Lower lobe of right lung (tissue), 2 donors: ENCODE measurements at regions not wholly inside any gene's neighbourhood (a gene's known extent, or its start where the extent isn't known, plus 50 kb on each side); places are given as distances from the start of the nearest gene placed in this dataset.

ENCODE experiments used
- ATAC-seq, 2 donors: fragments of 200-7000 bp; cut with Tn5 transposase; one replicate each; pipeline ENCODE4 v1.9.1; 2020 to 2022; ENCODE audit warnings: mild to moderate bottlenecking in 2 of 2, moderate library complexity in 2 of 2
- DNase-seq: peaks from one replicate; pipeline ENCODE4 v3.0.0-alpha.2; 2020
- H3K27ac ChIP-seq: fragments of 200-600 bp; one replicate; pipeline ENCODE4 v1.8.0; 2022
- H3K27me3 ChIP-seq: fragments of 200-600 bp; one replicate; pipeline ENCODE4 v1.8.0; 2022; ENCODE audit warnings: low read depth
- H3K36me3 ChIP-seq: fragments of 200-600 bp; one replicate; pipeline ENCODE4 v1.8.0; 2022; ENCODE audit warnings: mild to moderate bottlenecking
- H3K4me1 ChIP-seq: fragments of 200-600 bp; one replicate; pipeline ENCODE4 v1.8.0; 2022
- H3K4me3 ChIP-seq: fragments of 200-600 bp; one replicate; pipeline ENCODE4 v1.8.0; 2022; ENCODE audit warnings: mild to moderate bottlenecking
- H3K9me3 ChIP-seq: fragments of 200-600 bp; one replicate; pipeline ENCODE4 v1.8.0; 2022
- intact Hi-C: fragments of 100-400 bp; cut with DNase I; formaldehyde crosslinking; loops from one replicate; pipeline ENCODE4 v1.11.0; 2022
- TF ChIP-seq, protein P1 (sequence below): fragments of 200-600 bp; IDR thresholded peaks from one replicate; pipeline ENCODE4 v1.8.0; 2022; ENCODE audit warnings: antibody characterized with exemption, mild to moderate bottlenecking
- donor health status: DM: no; HTN: yes; CAD: no; lungs with severe emphysema.

DNA sequence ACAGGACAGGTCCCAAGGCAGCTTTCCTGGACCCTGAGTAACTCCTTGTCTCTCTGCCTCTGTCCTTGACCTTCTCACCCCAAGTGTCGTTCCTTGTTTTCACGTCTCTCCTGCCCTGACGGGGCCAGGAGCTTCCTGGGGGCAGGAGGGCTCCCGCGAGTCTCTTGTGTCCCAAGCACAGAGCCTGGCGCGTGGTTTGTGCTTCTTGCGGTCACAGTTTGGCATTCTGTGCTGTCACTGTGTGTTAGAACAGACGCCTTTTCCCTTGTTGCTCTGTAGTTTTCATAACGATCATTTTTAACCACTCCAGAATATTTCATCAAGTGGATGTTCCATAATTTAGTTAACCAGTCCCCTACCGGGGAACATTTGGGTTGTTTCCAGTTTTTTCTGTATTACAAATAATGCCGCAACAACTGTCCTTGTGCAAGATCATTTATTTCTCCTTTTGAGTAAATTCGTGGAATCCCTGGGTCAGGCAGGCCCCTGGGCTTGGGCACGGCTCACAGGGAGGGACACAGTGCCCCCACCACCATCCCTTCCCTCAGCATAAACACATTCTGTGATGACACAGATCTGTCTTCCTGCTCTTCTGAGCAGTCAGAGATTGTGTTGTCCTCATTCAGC is 71.9 kb downstream of the TSPAN17 start:
- TF ChIP-seq, protein P1, sequence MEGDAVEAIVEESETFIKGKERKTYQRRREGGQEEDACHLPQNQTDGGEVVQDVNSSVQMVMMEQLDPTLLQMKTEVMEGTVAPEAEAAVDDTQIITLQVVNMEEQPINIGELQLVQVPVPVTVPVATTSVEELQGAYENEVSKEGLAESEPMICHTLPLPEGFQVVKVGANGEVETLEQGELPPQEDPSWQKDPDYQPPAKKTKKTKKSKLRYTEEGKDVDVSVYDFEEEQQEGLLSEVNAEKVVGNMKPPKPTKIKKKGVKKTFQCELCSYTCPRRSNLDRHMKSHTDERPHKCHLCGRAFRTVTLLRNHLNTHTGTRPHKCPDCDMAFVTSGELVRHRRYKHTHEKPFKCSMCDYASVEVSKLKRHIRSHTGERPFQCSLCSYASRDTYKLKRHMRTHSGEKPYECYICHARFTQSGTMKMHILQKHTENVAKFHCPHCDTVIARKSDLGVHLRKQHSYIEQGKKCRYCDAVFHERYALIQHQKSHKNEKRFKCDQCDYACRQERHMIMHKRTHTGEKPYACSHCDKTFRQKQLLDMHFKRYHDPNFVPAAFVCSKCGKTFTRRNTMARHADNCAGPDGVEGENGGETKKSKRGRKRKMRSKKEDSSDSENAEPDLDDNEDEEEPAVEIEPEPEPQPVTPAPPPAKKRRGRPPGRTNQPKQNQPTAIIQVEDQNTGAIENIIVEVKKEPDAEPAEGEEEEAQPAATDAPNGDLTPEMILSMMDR = no peak
- Histone ChIP-seq H3K36me3 (no peaks in the 10 kb centered on the region), H3K27ac (no peak overlapping the region), H3K4me1 (no peaks in the 10 kb centered on the region), H3K9me3 (no peaks in the 10 kb centered on the region), H3K27me3 (peaks cover 37% of the 10 kb centered on the region), H3K4me3 (no peak overlapping the region)
- no peak for DNase-seq
- peak; percentile 44 to 54 for ATAC-seq
- intact Hi-C loops = no loop called here

DNA sequence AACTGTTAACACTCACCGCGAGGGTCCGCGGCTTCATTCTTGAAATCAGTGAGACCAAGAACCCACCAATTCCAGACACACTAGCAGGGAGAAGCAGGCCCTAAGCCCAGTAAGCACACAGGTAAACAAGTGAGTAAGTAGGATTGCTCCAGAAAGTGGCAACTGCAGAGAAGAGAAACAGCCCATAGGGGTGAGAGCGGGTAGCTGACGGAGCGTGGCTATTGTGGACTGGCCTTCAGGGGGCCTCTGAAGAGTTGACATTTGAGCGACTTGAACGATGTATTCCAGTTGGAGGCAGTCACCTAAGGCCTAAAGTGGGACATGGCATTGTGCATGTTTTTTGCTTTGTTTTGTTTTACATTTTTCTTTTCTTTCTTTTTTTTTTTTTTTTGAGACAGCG is 74.2 kb downstream of the TSPAN17 start:
- Histone ChIP-seq H3K27ac (no peak overlapping the region), H3K4me1 (no peaks in the 10 kb centered on the region), H3K4me3 (no peak overlapping the region), H3K9me3 (no peaks in the 10 kb centered on the region), H3K27me3 (peaks cover 55% of the 10 kb centered on the region), H3K36me3 (no peaks in the 10 kb centered on the region)
- TF ChIP-seq, protein P1 = no peak
- ATAC-seq = no peak
- intact Hi-C loops = no loop called here
- DNase-seq = no peak

DNA sequence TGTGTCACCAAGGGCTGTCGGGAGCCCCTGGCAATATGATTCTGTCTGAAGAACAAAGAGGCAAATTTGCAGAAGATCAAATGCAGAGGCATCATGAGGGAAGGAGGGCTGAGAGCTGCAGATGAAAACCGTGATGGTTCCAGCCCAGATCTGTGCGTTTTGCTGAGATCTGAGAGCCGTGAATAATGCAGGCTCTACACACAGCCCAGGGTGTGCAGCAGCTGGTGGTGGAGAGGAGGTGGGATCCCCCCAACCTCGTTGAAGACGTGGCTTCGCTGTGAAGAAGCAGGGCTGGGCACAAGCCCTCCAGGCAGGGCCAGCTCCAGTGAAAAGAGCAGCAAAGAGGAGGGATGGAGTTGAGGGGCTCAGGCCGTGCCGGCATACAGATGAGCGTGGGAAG is 75.5 kb downstream of the TSPAN17 start:
- Histone ChIP-seq H3K4me3 (no peak overlapping the region), H3K27me3 (peaks cover 65% of the 10 kb centered on the region), H3K27ac (no peak overlapping the region), H3K36me3 (no peaks in the 10 kb centered on the region), H3K9me3 (no peaks in the 10 kb centered on the region), H3K4me1 (no peaks in the 10 kb centered on the region)
- ATAC-seq = no peak
- DNase-seq = no peak
- TF ChIP-seq, protein P1 = no peak
- intact Hi-C loops = no loop called here

DNA sequence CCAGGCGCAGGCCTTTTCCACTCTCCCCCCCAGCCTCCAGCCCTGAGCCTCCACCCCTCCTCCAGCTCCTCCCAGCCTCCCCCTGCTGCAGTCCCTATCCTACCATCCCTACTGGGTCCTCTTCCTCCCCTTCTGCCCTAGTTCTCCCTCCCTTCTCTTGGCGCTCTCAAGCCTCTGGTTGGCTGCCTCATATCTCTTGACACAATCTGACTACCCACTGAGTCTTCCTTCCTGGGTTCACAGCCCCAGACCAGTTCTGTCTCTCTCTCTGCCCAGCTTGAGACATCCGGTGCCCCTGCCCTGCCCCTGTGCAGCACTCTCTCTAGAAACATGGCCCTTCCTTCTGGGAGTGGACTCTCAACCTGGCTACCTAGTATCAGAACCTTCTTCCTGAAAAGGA is 76.2 kb downstream of the TSPAN17 start:
- no peak for ATAC-seq
- Histone ChIP-seq H3K9me3 (no peaks in the 10 kb centered on the region), H3K27me3 (peaks cover 70% of the 10 kb centered on the region), H3K4me3 (no peak overlapping the region), H3K4me1 (no peaks in the 10 kb centered on the region), H3K27ac (no peak overlapping the region), H3K36me3 (no peaks in the 10 kb centered on the region)
- intact Hi-C loops = no loop called here
- TF ChIP-seq, protein P1 = no peak
- DNase-seq = no peak

DNA sequence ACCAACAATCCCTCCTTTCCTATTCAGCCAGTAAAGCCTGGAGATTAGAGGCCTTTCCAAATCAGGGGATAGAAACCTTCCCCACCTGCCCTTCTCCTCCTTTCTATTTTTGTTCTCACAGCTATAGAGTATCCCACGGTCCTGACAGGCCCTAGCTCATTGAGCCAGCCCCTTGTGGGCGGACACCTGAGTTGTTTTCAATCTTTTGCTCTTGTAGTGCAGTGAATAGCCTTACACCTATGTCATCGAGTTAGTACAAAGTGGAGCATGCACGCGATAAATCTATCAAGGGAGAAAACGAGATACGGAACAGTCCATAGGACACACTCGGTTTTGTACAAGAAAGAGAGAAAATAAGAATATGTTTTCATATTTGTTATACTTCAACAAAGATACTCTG is 77.2 kb downstream of the TSPAN17 start:
- Histone ChIP-seq H3K27ac (no peak overlapping the region), H3K27me3 (peaks cover 60% of the 10 kb centered on the region), H3K4me3 (no peak overlapping the region), H3K9me3 (no peaks in the 10 kb centered on the region), H3K4me1 (no peaks in the 10 kb centered on the region), H3K36me3 (no peaks in the 10 kb centered on the region)
- TF ChIP-seq, protein P1 = no peak
- ATAC-seq = no peak
- intact Hi-C loops = no loop called here
- DNase-seq = no peak
